Retinal pigment epithelial cell (primary cell): ENCODE measurements at regions not wholly inside any gene's neighbourhood (a gene's known extent, or its start where the extent isn't known, plus 50 kb on each side); places are given as distances from the start of the nearest gene placed in this dataset.
"Not testable (repeated sequence)": the region's sequence is repeated elsewhere in the genome, so short reads cannot be mapped to it uniquely, and the experiment has no call there.

Experiments used
- DNase-seq: peaks from one replicate; pipeline ENCODE4 v3.0.0-alpha.2; 2010; ENCODE audit warnings: low read depth
- H3K4me3 ChIP-seq: 2 replicates; pipeline ENCODE4 v1.5.1; 2011; ENCODE audit warnings: mild to moderate bottlenecking, low read length, control low read depth, moderate library complexity
- CTCF ChIP-seq: conservative IDR thresholded peaks from 2 replicates; pipeline ENCODE4 v1.5.1; 2011; ENCODE audit warnings: low read depth, low read length, control low read depth, inconsistent platforms

- TF ChIP-seq CTCF: no peak
- no peak for DNase-seq
- no peak overlapping the region for H3K4me3 ChIP-seq
These were observed 220.3 kb upstream of the ARID2 start for GRCh38 chr12:45509187-45509586.

DNA sequence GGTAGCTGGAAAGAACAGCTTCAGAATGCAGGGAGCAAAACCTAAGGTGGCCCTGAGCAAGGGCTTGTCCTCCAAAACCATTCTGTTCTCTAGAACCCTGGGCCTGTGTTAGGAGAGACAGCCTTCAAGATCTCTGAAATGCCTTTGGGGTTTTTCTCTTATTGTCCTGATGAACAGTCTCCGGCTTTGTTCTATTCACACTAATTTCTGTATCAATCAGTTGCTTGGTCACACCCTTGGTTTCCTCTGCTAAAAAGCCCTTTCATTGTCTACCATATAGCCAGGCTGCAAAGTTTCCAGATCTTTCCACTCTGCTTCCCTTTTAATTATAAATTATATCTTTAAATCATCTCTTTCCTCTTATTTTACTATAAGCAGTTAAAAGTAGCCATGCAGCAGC is 219.9 kb upstream of the ARID2 start:
- no peak for TF ChIP-seq CTCF
- no peak overlapping the region for H3K4me3 ChIP-seq
- DNase-seq: no peak

- TF ChIP-seq CTCF: no peak
- no peak overlapping the region for H3K4me3 ChIP-seq
- DNase-seq: no peak
These were observed 212.1 kb upstream of the ARID2 start for GRCh38 chr12:45517381-45517780.

DNA sequence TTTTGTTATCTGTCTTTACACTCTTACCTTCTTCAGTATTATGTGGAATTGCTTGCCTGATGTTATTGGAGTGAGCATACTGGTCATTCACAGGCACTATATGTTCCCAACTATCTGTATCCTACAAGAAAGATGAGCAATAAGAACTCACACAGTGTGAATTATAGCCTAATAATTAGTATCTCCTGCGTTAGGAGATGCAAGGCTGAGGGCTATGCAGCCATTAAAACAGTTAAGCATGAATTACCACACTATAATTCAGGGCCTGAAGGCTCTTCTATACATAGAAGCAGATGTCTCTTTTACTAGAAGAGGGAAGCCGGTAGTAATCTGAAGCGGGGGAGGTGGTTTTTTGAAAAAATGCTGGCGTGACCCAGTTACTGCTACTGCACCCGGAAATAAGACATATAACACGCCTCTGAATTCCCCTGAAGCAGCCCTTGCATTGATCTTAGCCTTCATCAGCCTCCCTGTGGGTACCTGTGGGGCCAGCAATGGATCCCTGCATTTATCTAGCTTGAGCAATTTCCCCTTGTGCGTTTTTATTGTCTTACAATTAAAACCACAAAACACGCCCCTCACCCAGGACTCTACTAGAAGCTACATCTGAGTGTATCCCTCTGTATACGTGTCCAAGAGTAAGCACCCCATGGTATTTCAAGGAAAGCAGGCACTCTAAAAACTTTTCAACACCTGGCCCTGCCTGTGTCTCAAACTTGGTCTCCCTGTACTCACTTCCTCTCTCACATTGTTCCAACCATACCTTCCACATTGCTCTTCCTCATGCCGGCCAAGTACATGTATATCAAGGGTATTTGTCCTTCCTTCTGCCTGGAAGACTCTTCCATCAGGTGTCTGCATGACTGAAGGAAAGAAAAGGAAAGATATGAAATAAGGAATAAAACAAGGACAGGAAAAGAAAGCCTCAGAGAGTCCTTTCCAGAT is 210.9 kb upstream of the ARID2 start:
- no peak for DNase-seq
- no peak overlapping the region for H3K4me3 ChIP-seq
- TF ChIP-seq CTCF: no peak

DNA sequence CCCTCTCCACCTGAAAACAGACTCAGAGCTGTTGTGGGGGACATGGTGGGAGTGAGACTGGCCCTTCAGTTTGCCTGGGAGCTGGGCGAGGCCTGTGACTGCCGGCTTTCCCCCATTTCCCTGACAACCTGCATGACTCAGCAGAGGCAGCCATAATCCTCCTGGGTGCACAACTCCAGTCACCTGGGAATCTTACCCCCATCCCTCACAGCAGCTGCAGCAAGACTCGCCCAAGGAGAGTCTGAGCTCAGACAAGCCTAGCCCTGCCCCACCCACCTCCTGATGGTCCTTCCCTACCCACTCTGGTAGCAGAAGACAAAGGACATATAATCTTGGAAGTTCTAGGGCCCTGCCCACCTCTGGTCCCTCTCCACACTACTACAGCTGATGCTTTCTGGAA is 207.3 kb upstream of the ARID2 start:
- peak; percentile 3 for DNase-seq
- no peak overlapping the region for H3K4me3 ChIP-seq
- TF ChIP-seq CTCF: no peak

- DNase-seq: not testable (repeated sequence)
These were observed 202.7 kb upstream of the ARID2 start for GRCh38 chr12:45526823-45527222.

DNA sequence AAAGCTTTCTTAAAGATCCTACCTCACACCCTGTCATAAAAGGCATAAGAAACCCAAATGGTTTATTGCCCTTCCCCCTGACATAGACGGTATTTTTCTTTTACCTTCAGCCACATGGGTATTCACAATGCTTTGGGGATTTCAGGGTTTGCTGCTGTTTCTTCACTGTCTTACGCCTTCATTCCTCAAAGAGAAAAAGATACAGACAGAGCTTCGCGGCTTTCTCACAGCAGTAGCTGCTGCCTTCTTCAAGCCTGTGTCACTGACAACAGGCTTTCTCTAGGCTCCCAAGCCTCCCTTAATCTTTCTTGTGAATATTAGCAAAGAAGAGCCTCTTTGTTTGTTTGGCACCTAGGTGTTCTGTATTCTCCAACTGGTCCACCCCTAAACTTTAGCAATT is 197.4 kb upstream of the ARID2 start:
- no peak for TF ChIP-seq CTCF
- H3K4me3 ChIP-seq: no peak overlapping the region
- no peak for DNase-seq

More at GRCh38 chr12:45526823-45527222, 202.7 kb upstream of the ARID2 start:
- H3K4me3 ChIP-seq: not testable (repeated sequence)
